ENCODE measurements at regions not wholly inside any gene's neighbourhood (a gene's known extent, or its start where the extent isn't known, plus 50 kb on each side); places are given as distances from the start of the nearest gene placed in this dataset.

DNA sequence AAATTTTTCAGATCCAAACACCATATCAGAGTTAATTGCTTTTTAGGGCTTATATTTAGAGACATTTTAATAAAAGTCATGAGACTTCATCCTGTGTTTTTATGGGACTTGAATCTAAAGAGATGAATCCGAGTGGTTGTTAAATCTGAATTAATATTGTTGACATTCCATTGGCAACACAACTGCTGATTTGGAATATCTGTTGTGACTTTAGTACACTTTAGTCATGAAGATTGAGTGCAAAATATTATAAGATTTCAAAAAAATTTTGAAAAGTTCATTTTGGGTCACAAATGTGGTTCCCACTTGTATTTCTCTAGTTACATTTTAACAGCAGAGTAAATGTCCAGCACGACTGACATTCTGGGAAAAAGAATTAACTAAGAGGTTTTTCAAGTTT lies 442.7 kb upstream of the HSF2 start:
- Histone ChIP-seq H3K36me3 (ENCODE audit: control insufficient read depth, insufficient read depth, low read length) (no peaks in the 10 kb centered on the region), H3K27ac (ENCODE audit: low read length) (no peak overlapping the region), H3K27me3 (ENCODE audit: control insufficient read depth, insufficient read depth, low read length) (no peaks in the 10 kb centered on the region), H3K4me3 (ENCODE audit: low read depth in 2 of 2, low read length in 2 of 2) (no peak overlapping the region), H3K9me3 (ENCODE audit: control insufficient read depth, insufficient read depth, low read depth, low read length) (no peaks in the 10 kb centered on the region), H3K4me1 (ENCODE audit: control insufficient read depth, insufficient read depth, low read length) (no peaks in the 10 kb centered on the region)
- ChIA-PET CTCF (no interaction called here), POLR2A (no interaction called here)
- TF ChIP-seq, protein P1, sequence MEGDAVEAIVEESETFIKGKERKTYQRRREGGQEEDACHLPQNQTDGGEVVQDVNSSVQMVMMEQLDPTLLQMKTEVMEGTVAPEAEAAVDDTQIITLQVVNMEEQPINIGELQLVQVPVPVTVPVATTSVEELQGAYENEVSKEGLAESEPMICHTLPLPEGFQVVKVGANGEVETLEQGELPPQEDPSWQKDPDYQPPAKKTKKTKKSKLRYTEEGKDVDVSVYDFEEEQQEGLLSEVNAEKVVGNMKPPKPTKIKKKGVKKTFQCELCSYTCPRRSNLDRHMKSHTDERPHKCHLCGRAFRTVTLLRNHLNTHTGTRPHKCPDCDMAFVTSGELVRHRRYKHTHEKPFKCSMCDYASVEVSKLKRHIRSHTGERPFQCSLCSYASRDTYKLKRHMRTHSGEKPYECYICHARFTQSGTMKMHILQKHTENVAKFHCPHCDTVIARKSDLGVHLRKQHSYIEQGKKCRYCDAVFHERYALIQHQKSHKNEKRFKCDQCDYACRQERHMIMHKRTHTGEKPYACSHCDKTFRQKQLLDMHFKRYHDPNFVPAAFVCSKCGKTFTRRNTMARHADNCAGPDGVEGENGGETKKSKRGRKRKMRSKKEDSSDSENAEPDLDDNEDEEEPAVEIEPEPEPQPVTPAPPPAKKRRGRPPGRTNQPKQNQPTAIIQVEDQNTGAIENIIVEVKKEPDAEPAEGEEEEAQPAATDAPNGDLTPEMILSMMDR (IDR thresholded peaks at IDR 0.05), result no peak
- TF ChIP-seq SIN3A (IDR thresholded peaks at IDR 0.05; ENCODE audit: borderline replicate concordance, insufficient read depth, low read depth, low read length), result no peak
- TF ChIP-seq POLR2AphosphoS5 (IDR thresholded peaks at IDR 0.05; ENCODE audit: low read depth, low read length), result no peak
- TF ChIP-seq TCF7L2 (IDR thresholded peaks at IDR 0.05; ENCODE audit: low read depth, low read length), result no peak
- TF ChIP-seq, protein P2, sequence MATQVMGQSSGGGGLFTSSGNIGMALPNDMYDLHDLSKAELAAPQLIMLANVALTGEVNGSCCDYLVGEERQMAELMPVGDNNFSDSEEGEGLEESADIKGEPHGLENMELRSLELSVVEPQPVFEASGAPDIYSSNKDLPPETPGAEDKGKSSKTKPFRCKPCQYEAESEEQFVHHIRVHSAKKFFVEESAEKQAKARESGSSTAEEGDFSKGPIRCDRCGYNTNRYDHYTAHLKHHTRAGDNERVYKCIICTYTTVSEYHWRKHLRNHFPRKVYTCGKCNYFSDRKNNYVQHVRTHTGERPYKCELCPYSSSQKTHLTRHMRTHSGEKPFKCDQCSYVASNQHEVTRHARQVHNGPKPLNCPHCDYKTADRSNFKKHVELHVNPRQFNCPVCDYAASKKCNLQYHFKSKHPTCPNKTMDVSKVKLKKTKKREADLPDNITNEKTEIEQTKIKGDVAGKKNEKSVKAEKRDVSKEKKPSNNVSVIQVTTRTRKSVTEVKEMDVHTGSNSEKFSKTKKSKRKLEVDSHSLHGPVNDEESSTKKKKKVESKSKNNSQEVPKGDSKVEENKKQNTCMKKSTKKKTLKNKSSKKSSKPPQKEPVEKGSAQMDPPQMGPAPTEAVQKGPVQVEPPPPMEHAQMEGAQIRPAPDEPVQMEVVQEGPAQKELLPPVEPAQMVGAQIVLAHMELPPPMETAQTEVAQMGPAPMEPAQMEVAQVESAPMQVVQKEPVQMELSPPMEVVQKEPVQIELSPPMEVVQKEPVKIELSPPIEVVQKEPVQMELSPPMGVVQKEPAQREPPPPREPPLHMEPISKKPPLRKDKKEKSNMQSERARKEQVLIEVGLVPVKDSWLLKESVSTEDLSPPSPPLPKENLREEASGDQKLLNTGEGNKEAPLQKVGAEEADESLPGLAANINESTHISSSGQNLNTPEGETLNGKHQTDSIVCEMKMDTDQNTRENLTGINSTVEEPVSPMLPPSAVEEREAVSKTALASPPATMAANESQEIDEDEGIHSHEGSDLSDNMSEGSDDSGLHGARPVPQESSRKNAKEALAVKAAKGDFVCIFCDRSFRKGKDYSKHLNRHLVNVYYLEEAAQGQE (IDR thresholded peaks at IDR 0.05; ENCODE audit: insufficient read depth in 1 of 2, low read depth in 2 of 2, low read length in 1 of 2), result no peak
- in situ Hi-C loops (cut with HindIII; ENCODE audit: low pct_unique_long_range_greater_than_20kb, low sequenced_read_pairs), result no loop called here
- DNase-seq (ENCODE audit: low read depth, low spot score) (no peak), ATAC-seq (no peak)
- BruUV-seq (replicated peaks), result no TSS peak
- intact Hi-C loops (cut with micrococcal nuclease; ENCODE audit: unreplicated experiment), result no loop called here

DNA sequence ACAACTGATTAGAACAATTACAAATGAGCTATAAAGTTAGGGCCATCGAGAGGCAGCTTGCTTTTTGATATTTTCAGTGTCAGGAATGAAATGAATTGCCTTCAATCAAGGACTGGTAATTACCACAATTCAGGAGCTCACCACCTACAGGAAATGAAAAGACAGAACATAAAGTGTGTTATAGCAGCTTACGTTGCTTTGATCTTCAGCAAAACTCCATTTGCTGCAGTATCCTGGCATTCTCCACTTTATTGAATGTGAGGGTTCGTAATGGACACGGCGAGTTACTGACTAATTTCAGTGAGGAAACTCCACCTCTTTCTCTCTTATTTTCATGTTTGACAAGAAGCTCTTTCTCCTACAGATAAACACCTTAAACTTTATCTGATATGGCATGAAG lies 440.0 kb upstream of the HSF2 start:
- no peaks in the 10 kb centered on the region for H3K36me3 ChIP-seq (ENCODE audit: control insufficient read depth, insufficient read depth, low read length)
- BruUV-seq (replicated peaks), result no TSS peak
- H3K4me1 ChIP-seq (ENCODE audit: control insufficient read depth, insufficient read depth, low read length), result no peaks in the 10 kb centered on the region
- in situ Hi-C loops (cut with HindIII; ENCODE audit: low pct_unique_long_range_greater_than_20kb, low sequenced_read_pairs), result no loop called here
- POLR2A ChIA-PET, result no interaction called here
- ATAC-seq, result no peak
- no peaks in the 10 kb centered on the region for H3K27me3 ChIP-seq (ENCODE audit: control insufficient read depth, insufficient read depth, low read length)
- DNase-seq (ENCODE audit: low read depth, low spot score), result no peak
- TF ChIP-seq, protein P1 (IDR thresholded peaks at IDR 0.05), result no peak
- no peak for TF ChIP-seq POLR2AphosphoS5 (IDR thresholded peaks at IDR 0.05; ENCODE audit: low read depth, low read length)
- no peak for TF ChIP-seq TCF7L2 (IDR thresholded peaks at IDR 0.05; ENCODE audit: low read depth, low read length)
- no peak for TF ChIP-seq SIN3A (IDR thresholded peaks at IDR 0.05; ENCODE audit: borderline replicate concordance, insufficient read depth, low read depth, low read length)
- TF ChIP-seq, protein P2 (IDR thresholded peaks at IDR 0.05; ENCODE audit: insufficient read depth in 1 of 2, low read depth in 2 of 2, low read length in 1 of 2), result no peak
- no peak overlapping the region for H3K27ac ChIP-seq (ENCODE audit: low read length)
- CTCF ChIA-PET, result no interaction called here
- no peaks in the 10 kb centered on the region for H3K9me3 ChIP-seq (ENCODE audit: control insufficient read depth, insufficient read depth, low read depth, low read length)
- intact Hi-C loops (cut with micrococcal nuclease; ENCODE audit: unreplicated experiment), result no loop called here
- H3K4me3 ChIP-seq (ENCODE audit: low read depth in 2 of 2, low read length in 2 of 2), result no peak overlapping the region

Data from Panc1 (cell line).